Activated CD4-positive, CD25-positive, alpha-beta regulatory T cell treated with anti-CD3 and anti-CD28 coated beads, Interleukin-2, amount 50 U/mL, for 24 hours (primary cell): ENCODE measurements at regions not wholly inside any gene's neighbourhood (a gene's known extent, or its start where the extent isn't known, plus 50 kb on each side); places are given as distances from the start of the nearest gene placed in this dataset.

Source experiments
- ATAC-seq, 2 donors: fragments of 150-1000 bp; cut with Tn5 transposase; one replicate each; pipeline ENCODE4 v1.10.0; 2021; ENCODE audit warnings: mild to moderate bottlenecking in 1 of 2, moderate library complexity in 1 of 2

- ATAC-seq: no peak
Measured at GRCh38 chr1:21346365-21347071, 56.3 kb upstream of the ECE1 start.

GRCh38 chr1:21344750-21345443 is 54.6 kb upstream of the ECE1 start:
- ATAC-seq: peak; percentile 17 to 19

DNA sequence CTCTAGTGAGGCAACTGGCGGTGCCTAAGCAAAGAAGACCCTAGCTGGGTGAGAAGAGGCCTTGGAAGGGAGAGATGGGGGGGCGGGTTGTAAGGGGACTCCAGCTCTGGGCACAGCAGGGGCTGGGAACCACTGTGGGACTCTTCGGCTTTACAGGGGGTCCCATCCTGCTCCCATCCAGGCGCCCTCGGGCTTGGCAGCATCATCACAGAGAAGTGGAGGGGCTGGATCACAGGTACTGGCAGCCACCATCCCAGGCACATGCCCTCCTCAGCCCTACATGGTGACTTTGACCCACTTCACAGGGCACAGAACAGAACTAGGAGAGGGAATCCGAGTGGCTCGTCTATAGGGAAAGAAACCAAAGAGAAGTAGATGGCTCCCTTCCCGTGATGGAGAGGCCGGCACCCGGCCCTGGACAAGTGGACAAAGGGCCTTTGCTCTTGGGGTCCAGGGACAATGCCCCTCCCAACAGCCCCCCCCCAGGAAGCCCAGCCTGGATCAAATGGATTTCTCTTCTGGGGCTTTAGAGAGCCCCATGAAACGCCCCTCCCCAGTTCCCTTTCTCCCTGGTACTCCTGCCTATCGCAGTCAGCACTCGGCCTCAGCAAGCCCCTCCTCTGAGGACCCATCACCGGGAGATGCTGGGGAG is 54.0 kb upstream of the ECE1 start:
- ATAC-seq: no peak

DNA sequence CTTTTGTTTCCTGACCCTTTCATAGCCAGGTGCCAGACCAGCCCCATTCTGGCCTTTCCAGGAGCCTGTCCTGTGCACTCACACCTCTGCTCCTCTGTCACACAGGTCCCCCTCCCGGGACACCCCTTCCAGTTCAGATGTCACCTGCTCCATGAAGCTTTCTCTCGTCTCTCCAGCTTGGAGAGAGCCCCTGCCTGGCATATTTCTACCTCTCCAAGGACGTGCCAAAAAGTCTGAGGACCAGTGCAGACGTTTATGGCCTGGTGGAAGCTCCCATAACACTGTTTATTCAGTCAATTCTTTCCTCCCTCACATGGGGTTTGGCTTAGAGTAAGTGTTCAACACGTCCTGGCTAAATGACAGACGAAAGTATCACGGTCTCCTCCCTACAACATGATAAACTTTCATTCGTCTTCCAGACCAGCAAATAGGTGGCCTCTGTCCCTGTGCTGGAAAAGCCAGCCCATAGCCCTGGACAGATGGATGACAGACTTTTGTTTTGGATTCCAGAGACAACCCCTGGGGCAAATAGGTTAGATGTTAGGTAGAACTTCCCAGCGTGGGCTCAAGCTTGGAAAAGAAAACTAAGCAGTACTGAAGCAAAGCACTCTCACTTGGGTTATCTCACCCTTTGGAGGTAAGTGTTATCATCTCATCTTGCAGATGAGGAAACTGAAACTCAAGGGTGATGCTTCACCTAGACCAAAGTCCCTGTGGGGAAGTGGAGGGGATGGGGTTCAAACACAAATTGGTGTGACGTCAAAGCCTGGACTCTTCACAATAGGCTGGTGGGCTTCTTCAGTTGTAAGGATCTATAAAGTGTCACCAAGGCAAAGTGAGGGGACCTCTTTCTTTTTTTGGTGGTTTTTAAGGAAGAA is 52.9 kb upstream of the ECE1 start:
- ATAC-seq: peak; percentile 42 to 44

GRCh38 chr1:21341517-21342078 is 51.3 kb upstream of the ECE1 start:
- ATAC-seq: no peak

- ATAC-seq: no peak
Measured at GRCh38 chr1:21341022-21341421, 50.8 kb upstream of the ECE1 start.

GRCh38 chr1:21340230-21340945 is 50.1 kb upstream of the ECE1 start:
- no peak for ATAC-seq
